Kidney epithelial cell (primary cell): ENCODE measurements at regions not wholly inside any gene's neighbourhood (a gene's known extent, or its start where the extent isn't known, plus 50 kb on each side); places are given as distances from the start of the nearest gene placed in this dataset.

Source experiments
- DNase-seq: peaks from one replicate; pipeline ENCODE4 v3.0.0-alpha.2; 2010; ENCODE audit warnings: low read depth
- H3K27me3 ChIP-seq: 2 replicates; pipeline ENCODE4 v1.6.0; 2011; ENCODE audit warnings: low read length; ENCODE audit not compliant: control insufficient read depth, insufficient read depth
- H3K36me3 ChIP-seq: 2 replicates; pipeline ENCODE4 v1.5.1; 2011; ENCODE audit warnings: low read length; ENCODE audit not compliant: control insufficient read depth, insufficient read depth
- H3K4me3 ChIP-seq: 2 replicates; pipeline ENCODE4 v1.5.1; 2011; ENCODE audit warnings: low read depth, mild to moderate bottlenecking, control low read depth, low read length
- CTCF ChIP-seq: IDR thresholded peaks from 2 replicates; pipeline ENCODE4 v1.5.1; 2011; ENCODE audit warnings: mild to moderate bottlenecking, moderate library complexity, low read length, control low read depth, inconsistent platforms; ENCODE audit not compliant: insufficient read depth, poor library complexity, severe bottlenecking

GRCh38 chr9:106532306-106533015, 330.5 kb upstream of the ZNF462 start:
- no peak for TF ChIP-seq CTCF
- Histone ChIP-seq H3K36me3 (no peaks in the 10 kb centered on the region), H3K27me3 (no peaks in the 10 kb centered on the region), H3K4me3 (no peak overlapping the region)
- no peak for DNase-seq

- Histone ChIP-seq H3K4me3 (no peak overlapping the region), H3K27me3 (no peaks in the 10 kb centered on the region), H3K36me3 (no peaks in the 10 kb centered on the region)
- DNase-seq: no peak
- no peak for TF ChIP-seq CTCF
These were observed 328.2 kb upstream of the ZNF462 start for GRCh38 chr9:106534800-106535199.

- Histone ChIP-seq H3K36me3 (no peaks in the 10 kb centered on the region), H3K4me3 (no peak overlapping the region)
These were observed 327.5 kb upstream of the ZNF462 start for GRCh38 chr9:106535439-106535838.

GRCh38 chr9:106557996-106558667, 304.8 kb upstream of the ZNF462 start:
- no peak for DNase-seq
- Histone ChIP-seq H3K4me3 (no peak overlapping the region), H3K27me3 (no peaks in the 10 kb centered on the region), H3K36me3 (no peaks in the 10 kb centered on the region)
- no peak for TF ChIP-seq CTCF

More at GRCh38 chr9:106535439-106535838, 327.5 kb upstream of the ZNF462 start:
- DNase-seq: no peak
- no peak for TF ChIP-seq CTCF
- no peaks in the 10 kb centered on the region for H3K27me3 ChIP-seq

GRCh38 chr9:106560540-106560939, 302.4 kb upstream of the ZNF462 start:
- no peak for TF ChIP-seq CTCF
- Histone ChIP-seq H3K4me3 (no peak overlapping the region), H3K27me3 (no peaks in the 10 kb centered on the region), H3K36me3 (no peaks in the 10 kb centered on the region)
- DNase-seq: no peak
